Fibroblast of skin of scalp (primary cell): ENCODE measurements at regions not wholly inside any gene's neighbourhood (a gene's known extent, or its start where the extent isn't known, plus 50 kb on each side); places are given as distances from the start of the nearest gene placed in this dataset.

Source experiments
- DNase-seq: peaks from one replicate; pipeline ENCODE4 v3.0.0-alpha.2; 2013

GRCh38 chr1:208420696-208421095 lies 176.5 kb upstream of the PLXNA2 start:
- DNase-seq, result no peak

GRCh38 chr1:208421486-208421885 lies 177.3 kb upstream of the PLXNA2 start:
- DNase-seq, result no peak

GRCh38 chr1:208423526-208423925 lies 179.3 kb upstream of the PLXNA2 start:
- no peak for DNase-seq

- DNase-seq, result no peak
Observed at GRCh38 chr1:208425096-208425495, 180.9 kb upstream of the PLXNA2 start.

GRCh38 chr1:208430220-208430619 lies 186.0 kb upstream of the PLXNA2 start:
- DNase-seq, result no peak

GRCh38 chr1:208431721-208432120 lies 187.5 kb upstream of the PLXNA2 start:
- DNase-seq, result peak; percentile 81

GRCh38 chr1:208432346-208432745 lies 188.2 kb upstream of the PLXNA2 start:
- DNase-seq, result no peak

- peak; percentile 85 for DNase-seq
Observed at GRCh38 chr1:208433086-208433485, 188.9 kb upstream of the PLXNA2 start.

GRCh38 chr1:208433971-208434370 lies 189.8 kb upstream of the PLXNA2 start:
- DNase-seq, result no peak

- peak; percentile 84 for DNase-seq
Observed at GRCh38 chr1:208437401-208437800, 193.2 kb upstream of the PLXNA2 start.

- DNase-seq, result peak; percentile 49
Observed at GRCh38 chr1:208438112-208438699, 194.0 kb upstream of the PLXNA2 start.

- DNase-seq, result no peak
Observed at GRCh38 chr1:208445758-208446203, 201.6 kb upstream of the PLXNA2 start.

GRCh38 chr1:208446271-208446691 lies 202.1 kb upstream of the PLXNA2 start:
- no peak for DNase-seq

- DNase-seq, result no peak
Observed at GRCh38 chr1:208448425-208448824, 204.2 kb upstream of the PLXNA2 start.

- DNase-seq, result no peak
Observed at GRCh38 chr1:208449951-208450350, 205.8 kb upstream of the PLXNA2 start.

GRCh38 chr1:208450958-208451357 lies 206.8 kb upstream of the PLXNA2 start:
- DNase-seq, result no peak

GRCh38 chr1:208455821-208456220 lies 211.6 kb upstream of the PLXNA2 start:
- DNase-seq, result peak; percentile 29

GRCh38 chr1:208456487-208456886 lies 212.3 kb upstream of the PLXNA2 start:
- no peak for DNase-seq

- no peak for DNase-seq
Observed at GRCh38 chr1:208460823-208461222, 216.6 kb upstream of the PLXNA2 start.

- DNase-seq, result no peak
Observed at GRCh38 chr1:208461680-208462079, 217.5 kb upstream of the PLXNA2 start.

- no peak for DNase-seq
Observed at GRCh38 chr1:208462761-208463160, 218.6 kb upstream of the PLXNA2 start.

GRCh38 chr1:208465266-208465665 lies 221.1 kb upstream of the PLXNA2 start:
- DNase-seq, result no peak

GRCh38 chr1:208465786-208466590 lies 221.8 kb upstream of the PLXNA2 start:
- DNase-seq, result no peak

GRCh38 chr1:208467151-208467780 lies 223.1 kb upstream of the PLXNA2 start:
- no peak for DNase-seq
